CD4-positive, alpha-beta memory T cell (primary cell): ENCODE measurements at regions not wholly inside any gene's neighbourhood (a gene's known extent, or its start where the extent isn't known, plus 50 kb on each side); places are given as distances from the start of the nearest gene placed in this dataset.
A peak's percentile ranks its signal among the peaks of the same experiment; 100 is the strongest.

Experiments used
- CTCF ChIA-PET: fragments of 350-600 bp; sonication (Branson Sonifier 250); formaldehyde crosslinking; loops from one replicate; lab custom pipeline; 2021; ENCODE audit warnings: inconsistent platforms; ENCODE audit not compliant: partially characterized antibody; lab: Charles Lee
- POLR2A ChIA-PET: fragments of 350-600 bp; sonication (Branson Sonifier 250); formaldehyde crosslinking; loops from one replicate; lab custom pipeline; 2021; ENCODE audit not compliant: partially characterized antibody; lab: Charles Lee
- DNase-seq, 5 donors: peaks; one replicate each; pipeline versions ENCODE4 v3.0.0 to v3.0.0-alpha.2; 2020 to 2022; ENCODE audit warnings: mixed read lengths in 1 of 5
- H3K27ac ChIP-seq: one replicate; pipeline ENCODE4 v1.7.0; 2013; ENCODE audit warnings: low read depth, low read length
- H3K27me3 ChIP-seq: 2 replicates; pipeline ENCODE4 v1.7.0; 2013; ENCODE audit warnings: mild to moderate bottlenecking, low read length, moderate library complexity; ENCODE audit not compliant: insufficient read depth
- H3K36me3 ChIP-seq: 2 replicates; pipeline ENCODE4 v1.7.0; 2013; ENCODE audit warnings: mild to moderate bottlenecking, low read length, moderate library complexity; ENCODE audit not compliant: insufficient read depth
- H3K4me1 ChIP-seq: 2 replicates; pipeline ENCODE4 v1.7.0; 2013; ENCODE audit warnings: mild to moderate bottlenecking, low read length, moderate library complexity; ENCODE audit not compliant: insufficient read depth
- H3K4me3 ChIP-seq, 2 donors: one replicate each; pipeline ENCODE4 v1.7.0; 2013; ENCODE audit warnings: low read length in 2 of 2, mild to moderate bottlenecking in 1 of 2
- H3K9me3 ChIP-seq, 2 donors: one replicate each; pipeline ENCODE4 v1.7.0; 2013; ENCODE audit warnings: low read length in 2 of 2, control low read depth in 1 of 2; ENCODE audit not compliant: control insufficient read depth in 1 of 2
- H3K27ac Mint-ChIP-seq, 7 donors: one replicate each; pipeline ENCODE4 v1.8.0; 2020 to 2021; ENCODE audit warnings: mixed read lengths in 7 of 7, mild to moderate bottlenecking in 6 of 7, inconsistent platforms in 3 of 7, moderate library complexity in 3 of 7
- H3K27me3 Mint-ChIP-seq, 2 donors: one replicate each; pipeline ENCODE4 v1.8.0; 2020 to 2021; ENCODE audit warnings: mixed read lengths in 2 of 2
- H3K36me3 Mint-ChIP-seq, 2 donors: one replicate each; pipeline ENCODE4 v1.8.0; 2020 to 2021; ENCODE audit warnings: mixed read lengths in 2 of 2, inconsistent platforms in 1 of 2, mild to moderate bottlenecking in 1 of 2
- H3K4me1 Mint-ChIP-seq, 4 donors: one replicate each; pipeline ENCODE4 v1.8.0; 2020 to 2021; ENCODE audit warnings: mixed read lengths in 4 of 4, mild to moderate bottlenecking in 1 of 4
- H3K4me3 Mint-ChIP-seq, 8 donors: one replicate each; pipeline ENCODE4 v1.8.0; 2020 to 2021; ENCODE audit warnings: mixed read lengths in 8 of 8, mild to moderate bottlenecking in 7 of 8, moderate library complexity in 6 of 8, inconsistent platforms in 3 of 8
- H3K9me3 Mint-ChIP-seq, 8 donors: one replicate each; pipeline ENCODE4 v1.8.0; 2020 to 2021; ENCODE audit warnings: mixed read lengths in 8 of 8, mild to moderate bottlenecking in 5 of 8, inconsistent platforms in 3 of 8, moderate library complexity in 1 of 8
- intact Hi-C: fragments of 100-400 bp; cut with micrococcal nuclease; formaldehyde crosslinking; loops from one replicate; pipeline ENCODE4 v1.15.1; 2023

- ChIA-PET POLR2A (no interaction called here), CTCF (no interaction called here)
- DNase-seq = peak; percentile 9 to 39 (median 33)
- Mint-ChIP-seq H3K27ac (peak overlapping the region in 6 of 7 donors; percentile 3 to 83 (median 64)), H3K27me3 (peaks cover 0 to 3% of the 10 kb centered on the region in 2 donors), H3K4me1 (peaks cover 2 to 14% (median 9%) of the 10 kb centered on the region in 4 donors), H3K9me3 (peaks cover 4 to 39% (median 30%) of the 10 kb centered on the region in 8 donors), H3K4me3 (peak overlapping the region; percentile 28 to 77 (median 59)), H3K36me3 (peaks cover 2 to 15% of the 10 kb centered on the region in 2 donors)
- Histone ChIP-seq H3K4me1 (no peaks in the 10 kb centered on the region), H3K36me3 (no peaks in the 10 kb centered on the region), H3K27ac (no peak overlapping the region), H3K4me3 (no peak overlapping the region), H3K27me3 (no peaks in the 10 kb centered on the region), H3K9me3 (no peaks in the 10 kb centered on the region)
- intact Hi-C loops = no loop called here
Measured at GRCh38 chr6:156028335-156029131, 572.9 kb upstream of the NOX3 start.

GRCh38 chr6:156027248-156027626 lies 571.6 kb upstream of the NOX3 start:
- Histone ChIP-seq H3K27ac (no peak overlapping the region), H3K27me3 (no peaks in the 10 kb centered on the region), H3K36me3 (no peaks in the 10 kb centered on the region), H3K9me3 (no peaks in the 10 kb centered on the region), H3K4me1 (no peaks in the 10 kb centered on the region), H3K4me3 (no peak overlapping the region)
- DNase-seq = no peak
- peaks cover 0 to 20% of the 10 kb centered on the region in 2 donors for H3K36me3 Mint-ChIP-seq
- peaks cover 0 to 3% of the 10 kb centered on the region in 2 donors for H3K27me3 Mint-ChIP-seq
- ChIA-PET POLR2A (no interaction called here), CTCF (no interaction called here)
- peaks cover 2 to 14% (median 9%) of the 10 kb centered on the region in 4 donors for H3K4me1 Mint-ChIP-seq
- H3K27ac Mint-ChIP-seq = peak overlapping the region in 2 of 7 donors; percentile 1 to 7
- H3K4me3 Mint-ChIP-seq = no peak overlapping the region
- peaks cover 2 to 38% (median 24%) of the 10 kb centered on the region in 8 donors for H3K9me3 Mint-ChIP-seq
- intact Hi-C loops = no loop called here

- no peak overlapping the region for H3K4me3 Mint-ChIP-seq
- Histone ChIP-seq H3K9me3 (no peaks in the 10 kb centered on the region), H3K27me3 (no peaks in the 10 kb centered on the region), H3K4me1 (no peaks in the 10 kb centered on the region), H3K27ac (no peak overlapping the region), H3K4me3 (no peak overlapping the region), H3K36me3 (no peaks in the 10 kb centered on the region)
- intact Hi-C loops = no loop called here
- POLR2A ChIA-PET = no interaction called here
- peaks cover 0 to 20% of the 10 kb centered on the region in 2 donors for H3K36me3 Mint-ChIP-seq
- peaks cover 0 to 3% of the 10 kb centered on the region in 2 donors for H3K27me3 Mint-ChIP-seq
- CTCF ChIA-PET = no interaction called here
- DNase-seq = no peak
- H3K9me3 Mint-ChIP-seq = peaks cover 2 to 33% (median 22%) of the 10 kb centered on the region in 8 donors
- no peak overlapping the region for H3K27ac Mint-ChIP-seq
- H3K4me1 Mint-ChIP-seq = peaks cover 2 to 14% (median 9%) of the 10 kb centered on the region in 4 donors
Measured at GRCh38 chr6:156026486-156027247, 571.0 kb upstream of the NOX3 start.

DNA sequence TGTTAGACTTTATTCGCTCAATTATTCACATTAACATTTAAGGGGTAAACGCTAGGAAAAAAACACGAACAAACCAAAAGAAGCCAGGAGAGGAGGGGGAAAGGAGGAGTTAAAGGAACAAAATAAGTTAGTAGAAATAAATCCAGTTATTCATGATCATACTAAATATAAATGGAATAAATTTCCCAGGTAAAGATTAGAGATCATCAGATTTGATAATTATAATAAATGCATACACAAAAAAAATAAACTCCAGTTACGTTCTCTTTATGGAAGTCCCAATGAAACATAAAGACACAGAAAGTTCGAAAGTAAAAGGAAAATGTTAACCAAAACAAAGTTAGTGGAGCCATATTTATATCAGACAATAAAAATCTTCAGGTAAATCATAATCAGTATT lies 568.7 kb upstream of the NOX3 start:
- Histone ChIP-seq H3K4me1 (no peaks in the 10 kb centered on the region), H3K27me3 (no peaks in the 10 kb centered on the region), H3K27ac (no peak overlapping the region), H3K4me3 (no peak overlapping the region), H3K36me3 (no peaks in the 10 kb centered on the region), H3K9me3 (no peaks in the 10 kb centered on the region)
- DNase-seq = no peak
- Mint-ChIP-seq H3K4me1 (peaks cover 2 to 12% (median 9%) of the 10 kb centered on the region in 4 donors), H3K9me3 (peaks cover 2 to 32% (median 20%) of the 10 kb centered on the region in 8 donors), H3K27me3 (no peaks in the 10 kb centered on the region), H3K36me3 (peaks cover 0 to 24% of the 10 kb centered on the region in 2 donors), H3K27ac (peak overlapping the region in 1 of 7 donors; percentile 72), H3K4me3 (no peak overlapping the region)
- intact Hi-C loops = no loop called here
- ChIA-PET POLR2A (no interaction called here), CTCF (no interaction called here)

DNA sequence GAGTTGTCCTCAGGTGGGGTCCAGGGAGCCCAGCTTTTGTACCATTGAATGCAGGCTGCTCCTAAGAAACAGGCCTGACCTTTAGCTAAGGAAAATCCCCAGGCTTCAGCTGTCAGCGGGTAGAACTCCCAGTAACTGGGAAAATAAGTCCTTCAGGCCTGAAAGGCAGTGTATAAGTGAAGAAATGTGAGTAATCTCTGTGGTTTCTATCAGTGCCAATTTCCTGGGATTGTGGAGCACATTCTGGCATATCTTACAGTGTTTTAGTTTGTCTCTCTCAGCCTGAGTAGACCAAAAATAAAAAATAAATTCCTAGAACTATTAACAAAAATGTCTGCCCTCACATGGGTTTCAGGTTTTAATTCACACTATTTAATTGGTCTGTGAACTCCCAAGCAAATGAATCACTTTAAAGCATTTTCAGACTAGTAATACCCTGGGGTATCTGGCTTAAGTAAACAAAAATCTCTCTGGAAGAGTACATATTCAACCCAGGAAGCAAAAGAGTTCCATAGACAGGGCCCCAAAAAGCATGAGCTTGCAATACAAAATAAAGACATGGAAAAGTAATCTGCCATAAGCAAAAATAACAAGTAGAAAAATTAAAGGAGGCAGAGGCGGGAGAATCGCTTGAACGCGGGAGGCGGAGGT lies 566.2 kb upstream of the NOX3 start:
- CTCF ChIA-PET = no interaction called here

DNA sequence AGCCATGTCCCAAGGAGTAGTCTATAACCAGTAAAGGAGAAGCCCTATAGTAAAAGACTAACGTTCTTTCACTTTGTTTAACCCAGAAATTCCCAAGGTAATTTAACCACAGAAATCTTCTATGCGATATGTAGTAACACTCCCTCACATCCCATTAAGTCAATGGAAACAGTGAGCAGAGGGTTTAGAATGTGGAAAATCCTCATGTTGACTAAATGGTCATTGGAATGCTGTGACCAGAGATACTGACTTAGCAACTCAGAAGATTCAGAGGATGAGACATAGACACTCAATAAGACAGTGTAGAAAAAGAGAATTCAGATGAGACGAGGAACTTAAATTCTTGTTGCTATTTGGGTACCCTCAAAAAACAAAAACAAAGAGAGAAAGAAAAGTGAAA lies 562.2 kb upstream of the NOX3 start:
- Mint-ChIP-seq H3K27me3 (peaks cover 0 to 2% of the 10 kb centered on the region in 2 donors), H3K27ac (no peak overlapping the region), H3K9me3 (peaks cover 0 to 12% (median 6%) of the 10 kb centered on the region in 8 donors), H3K4me1 (peaks cover 5 to 13% (median 13%) of the 10 kb centered on the region in 4 donors), H3K36me3 (peaks cover 0 to 20% of the 10 kb centered on the region in 2 donors), H3K4me3 (no peak overlapping the region)
- Histone ChIP-seq H3K4me3 (no peak overlapping the region), H3K27me3 (no peaks in the 10 kb centered on the region), H3K27ac (no peak overlapping the region), H3K4me1 (no peaks in the 10 kb centered on the region), H3K36me3 (no peaks in the 10 kb centered on the region), H3K9me3 (no peaks in the 10 kb centered on the region)
- ChIA-PET POLR2A (no interaction called here), CTCF (no interaction called here)
- intact Hi-C loops = no loop called here
- no peak for DNase-seq

More for the DNA sequence above, 566.2 kb upstream of the NOX3 start:
- intact Hi-C loops = no loop called here
- Mint-ChIP-seq H3K9me3 (peaks cover 2 to 30% (median 20%) of the 10 kb centered on the region in 8 donors), H3K4me3 (no peak overlapping the region), H3K36me3 (peaks cover 0 to 24% of the 10 kb centered on the region in 2 donors), H3K27ac (no peak overlapping the region), H3K27me3 (no peaks in the 10 kb centered on the region), H3K4me1 (no peaks in the 10 kb centered on the region)
- DNase-seq = no peak
- Histone ChIP-seq H3K9me3 (no peaks in the 10 kb centered on the region), H3K4me3 (no peak overlapping the region), H3K4me1 (no peaks in the 10 kb centered on the region), H3K27ac (no peak overlapping the region), H3K27me3 (no peaks in the 10 kb centered on the region), H3K36me3 (no peaks in the 10 kb centered on the region)
- POLR2A ChIA-PET = no interaction called here
